Activated T-helper 1 cell treated with anti-CD3 and anti-CD28 coated beads, Interleukin-12 subunit alpha, Interleukin-12 subunit beta, Interleukin-2, Interleukin-4 antibody, amounts not matched to agents 30 ng/mL and 10 ng/mL and 1 ng/mL, durations not matched to agents 14 hours and 24 hours and 36 hours (primary cell): ENCODE measurements at regions not wholly inside any gene's neighbourhood (a gene's known extent, or its start where the extent isn't known, plus 50 kb on each side); places are given as distances from the start of the nearest gene placed in this dataset.

Experiments used
- DNase-seq: peaks from one replicate; pipeline ENCODE4 v3.0.0; 2021; ENCODE audit warnings: low spot score
- H3K27ac Mint-ChIP-seq: one replicate; pipeline ENCODE4 v1.8.0; 2021; ENCODE audit warnings: mild to moderate bottlenecking, mixed read lengths
- H3K27me3 Mint-ChIP-seq: one replicate; pipeline ENCODE4 v1.8.0; 2022; ENCODE audit warnings: mild to moderate bottlenecking, moderate library complexity, mixed read lengths; ENCODE audit not compliant: insufficient read depth
- H3K36me3 Mint-ChIP-seq: one replicate; pipeline ENCODE4 v1.8.0; 2021; ENCODE audit warnings: low read depth, mixed read lengths
- H3K4me1 Mint-ChIP-seq: one replicate; pipeline ENCODE4 v1.8.0; 2021; ENCODE audit warnings: low read depth, mixed read lengths
- H3K4me3 Mint-ChIP-seq: one replicate; pipeline ENCODE4 v1.8.0; 2021; ENCODE audit warnings: mild to moderate bottlenecking, moderate library complexity, mixed read lengths
- H3K9me3 Mint-ChIP-seq: one replicate; pipeline ENCODE4 v1.8.0; 2021; ENCODE audit warnings: mixed read lengths
- intact Hi-C: fragments of 100-400 bp; cut with micrococcal nuclease; formaldehyde crosslinking; loops from one replicate; pipeline ENCODE4 v1.15.1; 2024

DNA sequence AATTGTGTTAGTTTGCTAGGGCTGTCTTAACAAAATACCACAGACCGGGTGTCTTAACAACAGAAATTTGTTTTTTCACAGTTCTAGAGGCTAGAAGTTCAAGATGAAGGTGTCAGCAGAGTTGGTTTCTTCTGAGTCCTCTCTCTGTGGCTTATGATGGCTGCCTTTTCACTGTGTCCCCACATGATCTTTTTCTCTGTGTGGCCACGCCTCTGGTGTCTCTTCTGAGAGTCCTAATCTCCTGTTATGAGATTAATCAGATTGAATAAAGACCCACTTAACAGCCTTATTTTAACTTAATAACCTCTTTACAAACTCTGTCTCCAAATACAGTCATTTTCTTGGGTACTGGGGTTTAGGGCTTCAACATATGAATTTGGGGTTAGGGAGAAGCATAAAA lies 561.1 kb downstream of the NR2F1-AS1 start:
- no peaks in the 10 kb centered on the region for H3K27me3 Mint-ChIP-seq

DNA sequence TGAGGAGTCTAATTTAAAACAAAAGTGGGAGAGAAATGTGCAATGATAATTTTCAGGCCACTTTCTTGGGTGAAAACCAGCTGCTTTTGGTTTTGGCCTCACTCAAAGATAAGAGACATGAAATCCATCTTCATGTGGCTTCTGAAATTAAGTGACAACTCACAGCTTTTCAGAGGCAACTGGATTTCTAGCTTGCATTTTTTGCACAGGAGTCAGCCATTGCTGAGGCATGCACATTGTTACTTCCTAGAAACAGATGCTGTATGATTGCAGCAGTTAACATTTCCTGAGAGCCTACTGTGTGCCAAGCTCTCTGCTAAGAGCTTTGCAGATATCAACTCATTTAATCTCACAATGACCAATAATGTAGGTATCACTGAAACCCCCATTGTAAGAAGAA lies 562.6 kb downstream of the NR2F1-AS1 start:
- H3K4me3 Mint-ChIP-seq = no peak overlapping the region
- H3K36me3 Mint-ChIP-seq = no peaks in the 10 kb centered on the region
- no peak for DNase-seq
- no peaks in the 10 kb centered on the region for H3K4me1 Mint-ChIP-seq
- H3K27ac Mint-ChIP-seq = no peak overlapping the region
- intact Hi-C loops = no loop called here
- H3K9me3 Mint-ChIP-seq = no peaks in the 10 kb centered on the region
- H3K27me3 Mint-ChIP-seq = no peaks in the 10 kb centered on the region

More for the DNA sequence above, 561.1 kb downstream of the NR2F1-AS1 start:
- Mint-ChIP-seq H3K4me3 (no peak overlapping the region), H3K36me3 (no peaks in the 10 kb centered on the region), H3K4me1 (no peaks in the 10 kb centered on the region), H3K9me3 (no peaks in the 10 kb centered on the region), H3K27ac (no peak overlapping the region)
- DNase-seq = no peak
- intact Hi-C loops = no loop called here

DNA sequence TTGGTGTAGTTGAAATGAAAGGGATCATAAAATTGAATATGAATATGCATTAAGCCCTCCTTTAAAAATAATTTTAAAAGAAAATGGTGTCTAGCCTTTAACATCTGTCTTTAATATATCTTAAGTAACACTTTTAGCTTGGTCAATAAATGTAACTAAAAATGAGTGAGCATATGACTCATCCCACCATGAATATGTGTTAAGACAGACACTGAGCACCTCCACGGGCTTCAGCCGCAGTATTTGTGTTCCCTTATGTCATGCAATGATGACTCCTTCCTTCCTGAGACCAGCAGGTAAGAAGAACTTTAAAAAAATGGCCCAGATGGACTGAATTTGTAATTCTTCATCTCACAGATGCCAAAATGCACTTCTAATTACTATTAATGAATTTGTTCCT lies 563.2 kb downstream of the NR2F1-AS1 start:
- no peak overlapping the region for H3K4me3 Mint-ChIP-seq
- intact Hi-C loops = no loop called here
- H3K4me1 Mint-ChIP-seq = no peaks in the 10 kb centered on the region
- H3K27ac Mint-ChIP-seq = no peak overlapping the region
- no peaks in the 10 kb centered on the region for H3K9me3 Mint-ChIP-seq
- DNase-seq = no peak
- no peaks in the 10 kb centered on the region for H3K27me3 Mint-ChIP-seq
- no peaks in the 10 kb centered on the region for H3K36me3 Mint-ChIP-seq

DNA sequence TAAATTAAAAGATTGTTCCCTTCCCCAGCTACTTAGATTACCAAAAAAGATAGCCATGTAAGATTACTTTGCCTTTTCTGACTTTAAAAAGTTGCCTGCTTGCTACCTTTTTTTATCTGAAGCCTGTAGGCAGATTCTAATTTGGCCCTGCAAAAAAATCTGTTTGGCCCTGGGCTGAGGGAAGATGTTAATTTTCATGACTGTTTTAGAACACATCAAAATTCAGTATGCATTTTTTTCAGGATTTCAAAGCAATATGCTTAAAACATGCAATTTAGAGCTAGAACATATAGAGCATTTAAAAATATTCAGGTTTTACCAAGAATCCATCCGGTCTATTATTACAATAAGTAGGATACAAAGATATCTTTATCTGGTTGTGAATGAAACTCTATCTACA lies 563.6 kb downstream of the NR2F1-AS1 start:
- Mint-ChIP-seq H3K27ac (no peak overlapping the region), H3K4me1 (no peaks in the 10 kb centered on the region), H3K9me3 (no peaks in the 10 kb centered on the region), H3K27me3 (no peaks in the 10 kb centered on the region), H3K36me3 (no peaks in the 10 kb centered on the region), H3K4me3 (no peak overlapping the region)
- intact Hi-C loops = no loop called here
- DNase-seq = no peak

DNA sequence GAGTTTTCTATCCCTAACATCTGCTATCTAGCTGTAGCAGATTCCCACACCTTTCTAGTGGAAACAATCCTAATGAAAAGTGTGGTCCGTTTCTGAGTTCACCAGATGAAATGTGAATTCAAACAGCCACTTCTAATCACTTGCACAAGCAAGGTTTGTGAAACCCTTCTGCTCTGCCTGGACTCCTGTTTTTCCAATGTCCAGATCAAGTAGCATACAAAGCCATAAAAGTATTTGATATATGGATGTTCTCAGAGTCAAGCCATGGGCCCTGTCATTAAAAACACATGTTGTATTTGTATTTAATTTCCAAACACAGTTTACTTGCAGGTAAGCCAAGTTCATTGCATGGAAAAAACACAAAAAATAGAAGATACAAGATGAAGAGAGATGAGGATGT lies 570.4 kb downstream of the NR2F1-AS1 start:
- DNase-seq = no peak
- Mint-ChIP-seq H3K27me3 (no peaks in the 10 kb centered on the region), H3K4me3 (no peak overlapping the region), H3K36me3 (no peaks in the 10 kb centered on the region), H3K9me3 (no peaks in the 10 kb centered on the region), H3K4me1 (no peaks in the 10 kb centered on the region), H3K27ac (no peak overlapping the region)
- intact Hi-C loops = no loop called here

DNA sequence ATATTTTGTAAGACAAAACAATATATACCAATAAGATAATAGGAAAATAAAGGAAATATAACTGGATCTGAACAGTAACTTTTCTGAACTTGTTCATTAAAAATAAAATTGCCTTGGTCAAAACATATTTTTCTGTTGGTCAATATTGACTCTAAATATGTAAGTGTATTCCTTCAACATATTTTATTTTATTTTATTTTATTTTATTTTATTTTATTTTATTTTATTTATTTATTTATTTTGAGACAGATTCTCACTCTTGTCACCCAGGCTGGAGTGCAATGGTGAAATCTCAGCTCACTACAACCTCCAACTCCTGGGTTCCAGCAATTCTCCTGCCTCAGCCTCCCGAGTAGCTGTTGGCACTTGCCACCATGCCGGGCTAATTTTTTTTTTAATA lies 571.0 kb downstream of the NR2F1-AS1 start:
- intact Hi-C loops = no loop called here

DNA sequence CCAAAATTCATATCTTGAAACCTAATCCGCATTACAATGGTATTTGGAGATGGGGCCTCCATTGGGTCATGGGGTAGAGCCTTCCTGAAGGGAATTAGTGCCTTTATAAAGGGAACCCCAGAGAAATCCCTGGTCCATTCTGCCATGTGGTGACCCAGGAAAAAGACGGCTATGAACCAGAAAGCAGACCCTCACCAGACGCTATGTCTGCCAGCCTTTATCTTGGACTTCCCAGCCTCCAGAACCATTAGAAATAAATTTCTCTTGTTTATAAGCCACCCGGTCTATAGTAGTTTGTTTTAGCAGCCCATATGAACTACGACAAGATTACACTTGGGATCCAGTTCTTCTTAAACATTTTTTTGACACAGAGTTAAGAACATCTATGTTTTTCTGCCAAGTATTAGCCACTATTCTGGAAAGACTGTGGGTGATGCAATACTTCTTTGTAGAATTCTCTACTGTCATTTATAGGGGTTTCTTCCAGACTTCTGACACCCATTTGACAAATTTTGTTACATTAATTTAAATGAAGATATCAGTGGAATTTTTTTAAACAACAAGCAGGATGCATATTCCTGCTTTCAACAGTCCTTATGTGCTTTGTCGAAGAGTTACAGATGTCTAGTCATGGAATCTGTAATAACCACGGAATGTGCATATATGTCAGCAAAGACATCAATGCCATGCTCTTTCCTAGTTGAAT lies 572.4 kb downstream of the NR2F1-AS1 start:
- no peaks in the 10 kb centered on the region for H3K9me3 Mint-ChIP-seq
- no peaks in the 10 kb centered on the region for H3K4me1 Mint-ChIP-seq
- intact Hi-C loops = no loop called here
- H3K27ac Mint-ChIP-seq = no peak overlapping the region
- H3K4me3 Mint-ChIP-seq = no peak overlapping the region
- DNase-seq = no peak
- no peaks in the 10 kb centered on the region for H3K27me3 Mint-ChIP-seq
- no peaks in the 10 kb centered on the region for H3K36me3 Mint-ChIP-seq

More for the DNA sequence above, 571.0 kb downstream of the NR2F1-AS1 start:
- Mint-ChIP-seq H3K4me1 (no peaks in the 10 kb centered on the region), H3K27me3 (no peaks in the 10 kb centered on the region), H3K4me3 (no peak overlapping the region), H3K36me3 (no peaks in the 10 kb centered on the region), H3K9me3 (no peaks in the 10 kb centered on the region), H3K27ac (no peak overlapping the region)
- DNase-seq = no peak

DNA sequence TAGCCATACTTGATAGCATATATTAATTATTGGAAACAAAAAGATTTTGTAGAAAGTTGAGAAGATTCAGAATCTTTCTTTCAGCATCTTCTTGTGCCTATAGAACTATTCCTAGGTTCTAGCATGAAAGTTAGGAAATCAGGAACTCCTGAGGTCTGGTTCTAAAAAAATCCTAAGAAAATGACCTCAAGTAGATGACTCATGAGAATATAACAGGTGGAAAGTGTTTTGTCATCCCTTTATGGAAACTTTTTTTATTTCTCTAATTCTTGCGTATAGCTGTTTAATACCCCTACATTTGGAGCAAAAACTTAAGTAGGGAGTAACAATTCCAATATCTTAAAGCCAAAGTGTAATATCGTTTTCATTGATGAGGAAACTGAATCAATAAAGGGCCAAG lies 574.1 kb downstream of the NR2F1-AS1 start:
- H3K36me3 Mint-ChIP-seq = no peaks in the 10 kb centered on the region
- intact Hi-C loops = no loop called here
- no peaks in the 10 kb centered on the region for H3K27me3 Mint-ChIP-seq
- no peak overlapping the region for H3K4me3 Mint-ChIP-seq
- no peak for DNase-seq
- H3K9me3 Mint-ChIP-seq = no peaks in the 10 kb centered on the region
- no peaks in the 10 kb centered on the region for H3K4me1 Mint-ChIP-seq
- H3K27ac Mint-ChIP-seq = no peak overlapping the region

DNA sequence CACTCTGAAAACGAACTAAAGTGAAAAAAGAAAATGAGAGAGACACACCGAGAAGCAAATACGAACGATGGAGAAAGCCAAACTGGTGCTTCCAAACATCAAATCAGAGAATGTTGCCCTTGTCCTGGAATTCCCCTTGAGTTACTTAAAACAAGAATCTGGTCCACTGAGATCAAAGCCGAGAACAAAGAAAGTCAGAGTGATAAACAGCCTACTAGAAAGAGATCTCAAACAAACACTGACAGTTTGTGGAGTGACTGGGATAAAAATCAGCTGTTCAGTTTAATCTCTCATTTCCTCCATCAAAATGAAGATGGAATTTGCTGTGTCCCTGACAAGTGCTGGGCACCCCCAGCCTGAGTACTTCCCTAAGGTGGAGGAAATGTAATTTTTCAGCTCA lies 582.6 kb downstream of the NR2F1-AS1 start:
- intact Hi-C loops = no loop called here
- Mint-ChIP-seq H3K27me3 (peaks cover 1% of the 10 kb centered on the region), H3K9me3 (peaks cover 18% of the 10 kb centered on the region), H3K4me1 (no peaks in the 10 kb centered on the region), H3K36me3 (no peaks in the 10 kb centered on the region), H3K27ac (no peak overlapping the region), H3K4me3 (no peak overlapping the region)
- DNase-seq = no peak

DNA sequence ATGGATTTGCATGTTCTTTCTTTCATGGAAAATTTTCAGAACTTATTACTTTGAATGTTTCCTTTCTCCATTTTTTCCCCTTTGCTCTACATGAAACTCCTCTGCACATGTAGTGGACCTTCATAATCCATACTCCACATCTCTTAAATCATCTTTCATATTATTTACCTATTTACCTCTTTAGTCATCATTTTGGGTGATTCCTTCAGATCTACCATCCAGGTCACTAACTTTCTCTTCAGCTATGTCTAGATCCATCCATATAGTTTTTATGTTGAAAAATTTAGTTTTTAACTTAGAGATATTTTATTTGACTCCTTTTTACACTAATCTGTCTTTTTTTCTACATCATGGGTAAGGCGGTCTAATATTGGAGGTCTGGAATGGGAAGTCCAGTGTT lies 586.6 kb downstream of the NR2F1-AS1 start:
- H3K27me3 Mint-ChIP-seq = peaks cover 1% of the 10 kb centered on the region
- no peak overlapping the region for H3K27ac Mint-ChIP-seq
- peaks cover 18% of the 10 kb centered on the region for H3K9me3 Mint-ChIP-seq
- DNase-seq = no peak
- H3K4me1 Mint-ChIP-seq = no peaks in the 10 kb centered on the region
- intact Hi-C loops = no loop called here
- no peaks in the 10 kb centered on the region for H3K36me3 Mint-ChIP-seq
- no peak overlapping the region for H3K4me3 Mint-ChIP-seq

DNA sequence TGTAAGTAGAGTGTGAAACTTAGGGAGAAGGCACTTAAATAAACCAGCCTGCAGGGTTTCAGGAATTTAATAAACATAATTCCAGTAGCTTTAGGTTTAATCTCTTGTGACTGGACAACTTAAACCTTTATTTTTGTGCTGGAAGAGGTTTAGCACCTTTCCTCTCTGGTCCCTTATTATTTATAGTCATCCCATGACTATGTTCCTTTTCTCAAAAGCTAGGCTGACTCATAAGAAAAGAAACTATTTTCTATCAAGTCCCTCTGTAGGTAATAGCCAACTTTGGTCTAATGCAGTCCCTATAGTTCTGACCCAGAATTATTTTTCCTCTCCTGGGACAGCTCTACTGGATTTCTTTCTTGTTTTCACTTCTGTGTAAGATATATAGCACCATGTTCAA lies 588.9 kb downstream of the NR2F1-AS1 start:
- no peaks in the 10 kb centered on the region for H3K36me3 Mint-ChIP-seq
- H3K27me3 Mint-ChIP-seq = peaks cover 1% of the 10 kb centered on the region
- H3K4me3 Mint-ChIP-seq = no peak overlapping the region

DNA sequence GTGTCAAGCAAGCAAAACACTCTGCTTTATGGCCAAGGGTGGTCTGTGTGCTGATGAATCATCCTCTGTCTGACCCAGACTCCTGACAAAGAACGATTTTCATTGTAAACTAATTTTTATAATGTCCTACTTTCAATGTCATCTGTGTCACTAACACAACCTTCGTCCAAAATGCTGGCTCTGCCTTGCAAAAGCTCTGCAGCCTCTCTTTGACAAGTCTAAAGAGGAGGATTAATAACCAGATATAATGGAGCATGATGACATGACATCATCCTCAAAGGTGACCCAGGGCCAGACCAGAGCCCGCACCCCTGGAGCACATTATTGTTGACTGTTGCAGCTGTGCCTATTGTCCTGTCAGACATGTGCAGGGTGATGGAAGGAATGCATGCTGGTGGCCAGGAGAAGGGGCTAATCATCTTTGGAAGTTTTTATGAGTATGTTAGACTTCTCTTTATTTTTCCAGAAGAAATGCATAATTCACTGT lies 589.4 kb downstream of the NR2F1-AS1 start:
- Mint-ChIP-seq H3K27ac (no peak overlapping the region), H3K4me3 (no peak overlapping the region), H3K27me3 (peaks cover 1% of the 10 kb centered on the region), H3K36me3 (no peaks in the 10 kb centered on the region), H3K4me1 (no peaks in the 10 kb centered on the region), H3K9me3 (peaks cover 7% of the 10 kb centered on the region)
- DNase-seq = no peak
- intact Hi-C loops = no loop called here

More for the DNA sequence above, 588.9 kb downstream of the NR2F1-AS1 start:
- intact Hi-C loops = no loop called here
- DNase-seq = no peak
- H3K4me1 Mint-ChIP-seq = no peaks in the 10 kb centered on the region
- H3K27ac Mint-ChIP-seq = no peak overlapping the region
- peaks cover 9% of the 10 kb centered on the region for H3K9me3 Mint-ChIP-seq

DNA sequence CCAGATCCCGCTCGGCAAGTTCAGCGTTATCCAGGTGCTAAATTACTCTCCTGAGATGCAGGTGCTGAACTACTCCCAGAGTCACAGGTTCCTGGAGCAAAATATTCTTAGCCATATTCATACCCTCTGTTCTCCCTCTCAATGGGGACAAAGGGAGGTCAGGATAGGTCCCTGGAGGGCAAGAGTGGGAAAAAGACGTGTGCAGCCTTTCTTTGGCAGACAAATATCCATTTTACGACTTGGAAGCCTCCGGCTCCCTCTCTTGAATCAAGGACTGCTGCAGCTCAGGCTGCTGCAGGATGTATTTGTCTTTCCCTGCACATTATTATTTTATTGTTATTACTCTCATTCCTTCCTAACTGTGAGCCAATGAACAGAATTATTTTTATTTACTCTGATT lies 590.2 kb downstream of the NR2F1-AS1 start:
- no peak for DNase-seq
- H3K9me3 Mint-ChIP-seq = peaks cover 6% of the 10 kb centered on the region
- no peaks in the 10 kb centered on the region for H3K4me1 Mint-ChIP-seq
- no peaks in the 10 kb centered on the region for H3K36me3 Mint-ChIP-seq
- intact Hi-C loops = no loop called here
- no peak overlapping the region for H3K27ac Mint-ChIP-seq
- peaks cover 1% of the 10 kb centered on the region for H3K27me3 Mint-ChIP-seq
- no peak overlapping the region for H3K4me3 Mint-ChIP-seq

DNA sequence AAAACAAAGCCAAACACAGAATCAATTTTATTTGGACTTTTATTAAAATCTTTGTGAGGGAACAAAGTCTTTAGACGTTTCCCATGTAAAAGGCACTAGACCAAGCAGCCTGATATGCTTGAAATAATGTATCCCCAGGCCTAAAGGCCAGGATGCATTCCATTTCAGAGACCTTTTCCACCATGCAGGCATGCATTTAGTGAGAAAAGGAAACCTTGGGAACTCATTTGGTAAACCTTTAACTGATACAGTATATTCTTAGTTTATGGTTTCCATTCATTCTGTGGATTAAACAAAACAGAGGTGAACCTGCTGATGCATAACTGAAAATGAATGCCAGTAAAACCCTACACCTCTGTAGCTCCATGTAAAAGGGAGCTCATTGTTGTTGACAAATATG lies 600.0 kb downstream of the NR2F1-AS1 start:
- intact Hi-C loops = no loop called here
- Mint-ChIP-seq H3K4me1 (no peaks in the 10 kb centered on the region), H3K27me3 (no peaks in the 10 kb centered on the region), H3K9me3 (peaks cover 8% of the 10 kb centered on the region), H3K36me3 (no peaks in the 10 kb centered on the region), H3K4me3 (no peak overlapping the region), H3K27ac (no peak overlapping the region)
- DNase-seq = no peak
